WTC11 (cell line): ENCODE measurements at regions not wholly inside any gene's neighbourhood (a gene's known extent, or its start where the extent isn't known, plus 50 kb on each side); places are given as distances from the start of the nearest gene placed in this dataset.

ENCODE experiments used
- ATAC-seq: fragments of 200-7000 bp; cut with Tn5 transposase; 2 replicates; pipeline ENCODE4 v1.10.0; 2021; ENCODE audit warnings: mild to moderate bottlenecking, moderate library complexity
- CTCF ChIA-PET: fragments of 300-600 bp; sonication (Branson Sonifier 250); formaldehyde crosslinking; loops from one replicate; lab custom pipeline; 2021; ENCODE audit warnings: antibody characterized with exemption; lab: Charles Lee
- POLR2A ChIA-PET: fragments of 350-600 bp; sonication (Branson Sonifier 250); formaldehyde crosslinking; loops from one replicate; lab custom pipeline; 2021; ENCODE audit warnings: antibody characterized with exemption; lab: Charles Lee
- DNase-seq: peaks from one replicate; pipeline ENCODE4 v3.0.0; 2021; ENCODE audit warnings: low spot score
- H3K27ac Mint-ChIP-seq: 2 replicates; pipeline ENCODE4 v1.8.0; 2021; ENCODE audit warnings: mixed read lengths
- H3K27me3 Mint-ChIP-seq: 2 replicates; pipeline ENCODE4 v1.8.0; 2021; ENCODE audit warnings: low read depth, mild to moderate bottlenecking, moderate library complexity, mixed read lengths
- H3K36me3 Mint-ChIP-seq: 2 replicates; pipeline ENCODE4 v1.8.0; 2021; ENCODE audit warnings: mixed read lengths
- H3K4me1 Mint-ChIP-seq: 2 replicates; pipeline ENCODE4 v1.8.0; 2022; ENCODE audit warnings: mixed read lengths
- H3K4me3 Mint-ChIP-seq: 2 replicates; pipeline ENCODE4 v1.8.0; 2021; ENCODE audit warnings: mild to moderate bottlenecking, moderate library complexity, mixed read lengths
- H3K9me3 Mint-ChIP-seq: 2 replicates; pipeline ENCODE4 v1.8.0; 2021; ENCODE audit warnings: mixed read lengths
- E2F4 ChIP-seq: sonication (generic); formaldehyde crosslinking; IDR thresholded peaks from 2 replicates; pipeline ENCODE4 v1.8.1; 2022; ENCODE audit warnings: low read depth, mild to moderate bottlenecking, moderate library complexity, missing genetic modification reagents, borderline replicate concordance
- ELF4 ChIP-seq: sonication (generic); formaldehyde crosslinking; IDR thresholded peaks from 2 replicates; pipeline ENCODE4 v1.8.1; 2022; ENCODE audit warnings: low read depth, mild to moderate bottlenecking, moderate library complexity, missing genetic modification reagents
- GRHL2 ChIP-seq: fragments of 250-450 bp; sonication (Bioruptor Pico); IDR thresholded peaks from 2 replicates; pipeline ENCODE4 v1.8.0; 2022; ENCODE audit warnings: mild to moderate bottlenecking, moderate library complexity; ENCODE audit not compliant: insufficient replicate concordance, severe bottlenecking
- JAZF1 ChIP-seq: fragments of 250-450 bp; sonication (Bioruptor Pico); IDR thresholded peaks from 2 replicates; pipeline ENCODE4 v1.9.0; 2021; ENCODE audit warnings: moderate library complexity, mild to moderate bottlenecking, inconsistent platforms
- NFATC4 ChIP-seq: fragments of 250-450 bp; sonication (Bioruptor Pico); IDR thresholded peaks from 2 replicates; pipeline ENCODE4 v1.9.0; 2021; ENCODE audit warnings: mild to moderate bottlenecking
- NFYB ChIP-seq: sonication (generic); formaldehyde crosslinking; conservative IDR thresholded peaks from 2 replicates; pipeline ENCODE4 v1.8.0; 2022; ENCODE audit warnings: low read depth, missing genetic modification reagents
- SMAD4 ChIP-seq: sonication (generic); formaldehyde crosslinking; IDR thresholded peaks from 2 replicates; pipeline ENCODE4 v1.8.0; 2022; ENCODE audit warnings: mild to moderate bottlenecking, missing genetic modification reagents
- TEAD4 ChIP-seq: sonication (generic); formaldehyde crosslinking; IDR thresholded peaks from 2 replicates; pipeline ENCODE4 v1.8.0; 2022; ENCODE audit warnings: mild to moderate bottlenecking, missing genetic modification reagents
- ZNF121 ChIP-seq: sonication (generic); formaldehyde crosslinking; IDR thresholded peaks from 2 replicates; pipeline ENCODE4 v1.8.0; 2023; ENCODE audit warnings: missing genetic modification reagents
- ZNF671 ChIP-seq: fragments of 250-450 bp; sonication (Bioruptor Pico); IDR thresholded peaks from 2 replicates; pipeline ENCODE4 v1.8.0; 2021; ENCODE audit warnings: mild to moderate bottlenecking
- TF ChIP-seq, protein P1 (sequence below): sonication (generic); formaldehyde crosslinking; IDR thresholded peaks from 2 replicates; pipeline ENCODE4 v1.8.1; 2023; ENCODE audit warnings: mild to moderate bottlenecking, missing genetic modification reagents, moderate library complexity
- TF ChIP-seq, protein P2 (sequence below): sonication (generic); formaldehyde crosslinking; IDR thresholded peaks from 2 replicates; pipeline ENCODE4 v1.8.1; 2023; ENCODE audit warnings: mild to moderate bottlenecking, missing genetic modification reagents
- TF ChIP-seq, protein P3 (sequence below): sonication (generic); formaldehyde crosslinking; IDR thresholded peaks from 2 replicates; pipeline ENCODE4 v1.8.0; 2022; ENCODE audit warnings: mild to moderate bottlenecking, missing genetic modification reagents
- TF ChIP-seq, protein P4 (sequence below): sonication (generic); formaldehyde crosslinking; IDR thresholded peaks from 2 replicates; pipeline ENCODE4 v1.8.0; 2022; ENCODE audit warnings: missing genetic modification reagents
- TF ChIP-seq, protein P5 (sequence below): sonication (generic); formaldehyde crosslinking; IDR thresholded peaks from 2 replicates; pipeline ENCODE4 v1.8.0; 2022; ENCODE audit warnings: mild to moderate bottlenecking, missing genetic modification reagents
- TF ChIP-seq, protein P6 (sequence below): sonication (generic); formaldehyde crosslinking; IDR thresholded peaks from 2 replicates; pipeline ENCODE4 v1.8.1; 2023; ENCODE audit warnings: mild to moderate bottlenecking, missing genetic modification reagents
- TF ChIP-seq, protein P7 (sequence below): sonication (generic); formaldehyde crosslinking; IDR thresholded peaks from 2 replicates; pipeline ENCODE4 v1.8.1; 2023; ENCODE audit warnings: mild to moderate bottlenecking, missing genetic modification reagents, borderline replicate concordance

DNA sequence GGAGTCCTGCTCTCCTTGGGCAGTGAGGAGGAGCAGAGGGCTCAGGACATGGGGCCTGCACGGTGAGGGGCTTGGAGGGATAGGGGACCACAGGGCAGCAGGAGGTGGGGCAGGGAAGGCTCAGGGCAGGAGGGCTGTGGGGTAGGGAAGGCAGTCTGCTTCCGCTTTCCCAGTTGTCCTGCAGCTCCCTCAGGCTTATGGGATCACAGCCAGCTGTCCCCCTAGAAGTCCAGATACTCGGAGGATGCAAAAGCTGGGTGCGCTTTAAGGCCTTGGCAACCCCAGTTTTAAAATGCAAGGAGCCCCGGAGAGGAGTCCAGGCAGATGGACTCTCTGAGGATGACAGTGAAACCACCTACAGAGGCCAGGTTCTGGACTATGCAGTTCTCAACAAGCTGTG is 299.1 kb upstream of the FOXF1 start:
- CTCF ChIA-PET: no interaction called here

GRCh38 chr16:86211800-86212199 is 298.5 kb upstream of the FOXF1 start:
- ChIA-PET CTCF (no interaction called here), POLR2A (no interaction called here)
- Mint-ChIP-seq H3K27me3 (no peaks in the 10 kb centered on the region; the same call in 1 of the 2 replicates), H3K36me3 (peaks cover 5% of the 10 kb centered on the region), H3K27ac (no peak overlapping the region), H3K4me1 (peaks cover 12% of the 10 kb centered on the region), H3K4me3 (no peak overlapping the region), H3K9me3 (peaks cover 28% of the 10 kb centered on the region)
- no peak for TF ChIP-seq ZNF121 (CRISPR knock-in tag)
- TF ChIP-seq NFYB (CRISPR knock-in tag): no peak
- TF ChIP-seq GRHL2 (CRISPR knock-in tag): no peak
- TF ChIP-seq, protein P1, sequence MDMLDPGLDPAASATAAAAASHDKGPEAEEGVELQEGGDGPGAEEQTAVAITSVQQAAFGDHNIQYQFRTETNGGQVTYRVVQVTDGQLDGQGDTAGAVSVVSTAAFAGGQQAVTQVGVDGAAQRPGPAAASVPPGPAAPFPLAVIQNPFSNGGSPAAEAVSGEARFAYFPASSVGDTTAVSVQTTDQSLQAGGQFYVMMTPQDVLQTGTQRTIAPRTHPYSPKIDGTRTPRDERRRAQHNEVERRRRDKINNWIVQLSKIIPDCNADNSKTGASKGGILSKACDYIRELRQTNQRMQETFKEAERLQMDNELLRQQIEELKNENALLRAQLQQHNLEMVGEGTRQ (CRISPR knock-in tag): no peak
- no peak for TF ChIP-seq ZNF671 (CRISPR knock-in tag)
- TF ChIP-seq, protein P2, sequence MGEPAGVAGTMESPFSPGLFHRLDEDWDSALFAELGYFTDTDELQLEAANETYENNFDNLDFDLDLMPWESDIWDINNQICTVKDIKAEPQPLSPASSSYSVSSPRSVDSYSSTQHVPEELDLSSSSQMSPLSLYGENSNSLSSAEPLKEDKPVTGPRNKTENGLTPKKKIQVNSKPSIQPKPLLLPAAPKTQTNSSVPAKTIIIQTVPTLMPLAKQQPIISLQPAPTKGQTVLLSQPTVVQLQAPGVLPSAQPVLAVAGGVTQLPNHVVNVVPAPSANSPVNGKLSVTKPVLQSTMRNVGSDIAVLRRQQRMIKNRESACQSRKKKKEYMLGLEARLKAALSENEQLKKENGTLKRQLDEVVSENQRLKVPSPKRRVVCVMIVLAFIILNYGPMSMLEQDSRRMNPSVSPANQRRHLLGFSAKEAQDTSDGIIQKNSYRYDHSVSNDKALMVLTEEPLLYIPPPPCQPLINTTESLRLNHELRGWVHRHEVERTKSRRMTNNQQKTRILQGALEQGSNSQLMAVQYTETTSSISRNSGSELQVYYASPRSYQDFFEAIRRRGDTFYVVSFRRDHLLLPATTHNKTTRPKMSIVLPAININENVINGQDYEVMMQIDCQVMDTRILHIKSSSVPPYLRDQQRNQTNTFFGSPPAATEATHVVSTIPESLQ (CRISPR knock-in tag): no peak
- TF ChIP-seq JAZF1: no peak
- TF ChIP-seq, protein P3, sequence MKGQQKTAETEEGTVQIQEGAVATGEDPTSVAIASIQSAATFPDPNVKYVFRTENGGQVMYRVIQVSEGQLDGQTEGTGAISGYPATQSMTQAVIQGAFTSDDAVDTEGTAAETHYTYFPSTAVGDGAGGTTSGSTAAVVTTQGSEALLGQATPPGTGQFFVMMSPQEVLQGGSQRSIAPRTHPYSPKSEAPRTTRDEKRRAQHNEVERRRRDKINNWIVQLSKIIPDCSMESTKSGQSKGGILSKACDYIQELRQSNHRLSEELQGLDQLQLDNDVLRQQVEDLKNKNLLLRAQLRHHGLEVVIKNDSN (CRISPR knock-in tag): no peak
- TF ChIP-seq ELF4 (CRISPR knock-in tag): no peak
- no peak for TF ChIP-seq E2F4 (CRISPR knock-in tag)
- no peak for ATAC-seq
- no peak for DNase-seq

More for the DNA sequence above, 299.1 kb upstream of the FOXF1 start:
- H3K36me3 Mint-ChIP-seq: peaks cover 5% of the 10 kb centered on the region
- ATAC-seq: no peak
- POLR2A ChIA-PET: no interaction called here
- no peaks in the 10 kb centered on the region; the same call in 1 of the 2 replicates for H3K27me3 Mint-ChIP-seq
- TF ChIP-seq NFATC4 (CRISPR knock-in tag) (no peak), GRHL2 (CRISPR knock-in tag) (no peak), TEAD4 (no peak), SMAD4 (CRISPR knock-in tag) (no peak)
- TF ChIP-seq, protein P4, sequence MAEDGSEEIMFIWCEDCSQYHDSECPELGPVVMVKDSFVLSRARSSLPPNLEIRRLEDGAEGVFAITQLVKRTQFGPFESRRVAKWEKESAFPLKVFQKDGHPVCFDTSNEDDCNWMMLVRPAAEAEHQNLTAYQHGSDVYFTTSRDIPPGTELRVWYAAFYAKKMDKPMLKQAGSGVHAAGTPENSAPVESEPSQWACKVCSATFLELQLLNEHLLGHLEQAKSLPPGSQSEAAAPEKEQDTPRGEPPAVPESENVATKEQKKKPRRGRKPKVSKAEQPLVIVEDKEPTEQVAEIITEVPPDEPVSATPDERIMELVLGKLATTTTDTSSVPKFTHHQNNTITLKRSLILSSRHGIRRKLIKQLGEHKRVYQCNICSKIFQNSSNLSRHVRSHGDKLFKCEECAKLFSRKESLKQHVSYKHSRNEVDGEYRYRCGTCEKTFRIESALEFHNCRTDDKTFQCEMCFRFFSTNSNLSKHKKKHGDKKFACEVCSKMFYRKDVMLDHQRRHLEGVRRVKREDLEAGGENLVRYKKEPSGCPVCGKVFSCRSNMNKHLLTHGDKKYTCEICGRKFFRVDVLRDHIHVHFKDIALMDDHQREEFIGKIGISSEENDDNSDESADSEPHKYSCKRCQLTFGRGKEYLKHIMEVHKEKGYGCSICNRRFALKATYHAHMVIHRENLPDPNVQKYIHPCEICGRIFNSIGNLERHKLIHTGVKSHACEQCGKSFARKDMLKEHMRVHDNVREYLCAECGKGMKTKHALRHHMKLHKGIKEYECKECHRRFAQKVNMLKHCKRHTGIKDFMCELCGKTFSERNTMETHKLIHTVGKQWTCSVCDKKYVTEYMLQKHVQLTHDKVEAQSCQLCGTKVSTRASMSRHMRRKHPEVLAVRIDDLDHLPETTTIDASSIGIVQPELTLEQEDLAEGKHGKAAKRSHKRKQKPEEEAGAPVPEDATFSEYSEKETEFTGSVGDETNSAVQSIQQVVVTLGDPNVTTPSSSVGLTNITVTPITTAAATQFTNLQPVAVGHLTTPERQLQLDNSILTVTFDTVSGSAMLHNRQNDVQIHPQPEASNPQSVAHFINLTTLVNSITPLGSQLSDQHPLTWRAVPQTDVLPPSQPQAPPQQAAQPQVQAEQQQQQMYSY (CRISPR knock-in tag): no peak
- TF ChIP-seq, protein P5, sequence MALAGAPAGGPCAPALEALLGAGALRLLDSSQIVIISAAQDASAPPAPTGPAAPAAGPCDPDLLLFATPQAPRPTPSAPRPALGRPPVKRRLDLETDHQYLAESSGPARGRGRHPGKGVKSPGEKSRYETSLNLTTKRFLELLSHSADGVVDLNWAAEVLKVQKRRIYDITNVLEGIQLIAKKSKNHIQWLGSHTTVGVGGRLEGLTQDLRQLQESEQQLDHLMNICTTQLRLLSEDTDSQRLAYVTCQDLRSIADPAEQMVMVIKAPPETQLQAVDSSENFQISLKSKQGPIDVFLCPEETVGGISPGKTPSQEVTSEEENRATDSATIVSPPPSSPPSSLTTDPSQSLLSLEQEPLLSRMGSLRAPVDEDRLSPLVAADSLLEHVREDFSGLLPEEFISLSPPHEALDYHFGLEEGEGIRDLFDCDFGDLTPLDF (CRISPR knock-in tag): no peak
- TF ChIP-seq, protein P6, sequence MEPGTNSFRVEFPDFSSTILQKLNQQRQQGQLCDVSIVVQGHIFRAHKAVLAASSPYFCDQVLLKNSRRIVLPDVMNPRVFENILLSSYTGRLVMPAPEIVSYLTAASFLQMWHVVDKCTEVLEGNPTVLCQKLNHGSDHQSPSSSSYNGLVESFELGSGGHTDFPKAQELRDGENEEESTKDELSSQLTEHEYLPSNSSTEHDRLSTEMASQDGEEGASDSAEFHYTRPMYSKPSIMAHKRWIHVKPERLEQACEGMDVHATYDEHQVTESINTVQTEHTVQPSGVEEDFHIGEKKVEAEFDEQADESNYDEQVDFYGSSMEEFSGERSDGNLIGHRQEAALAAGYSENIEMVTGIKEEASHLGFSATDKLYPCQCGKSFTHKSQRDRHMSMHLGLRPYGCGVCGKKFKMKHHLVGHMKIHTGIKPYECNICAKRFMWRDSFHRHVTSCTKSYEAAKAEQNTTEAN (CRISPR knock-in tag): no peak
- TF ChIP-seq, protein P7, sequence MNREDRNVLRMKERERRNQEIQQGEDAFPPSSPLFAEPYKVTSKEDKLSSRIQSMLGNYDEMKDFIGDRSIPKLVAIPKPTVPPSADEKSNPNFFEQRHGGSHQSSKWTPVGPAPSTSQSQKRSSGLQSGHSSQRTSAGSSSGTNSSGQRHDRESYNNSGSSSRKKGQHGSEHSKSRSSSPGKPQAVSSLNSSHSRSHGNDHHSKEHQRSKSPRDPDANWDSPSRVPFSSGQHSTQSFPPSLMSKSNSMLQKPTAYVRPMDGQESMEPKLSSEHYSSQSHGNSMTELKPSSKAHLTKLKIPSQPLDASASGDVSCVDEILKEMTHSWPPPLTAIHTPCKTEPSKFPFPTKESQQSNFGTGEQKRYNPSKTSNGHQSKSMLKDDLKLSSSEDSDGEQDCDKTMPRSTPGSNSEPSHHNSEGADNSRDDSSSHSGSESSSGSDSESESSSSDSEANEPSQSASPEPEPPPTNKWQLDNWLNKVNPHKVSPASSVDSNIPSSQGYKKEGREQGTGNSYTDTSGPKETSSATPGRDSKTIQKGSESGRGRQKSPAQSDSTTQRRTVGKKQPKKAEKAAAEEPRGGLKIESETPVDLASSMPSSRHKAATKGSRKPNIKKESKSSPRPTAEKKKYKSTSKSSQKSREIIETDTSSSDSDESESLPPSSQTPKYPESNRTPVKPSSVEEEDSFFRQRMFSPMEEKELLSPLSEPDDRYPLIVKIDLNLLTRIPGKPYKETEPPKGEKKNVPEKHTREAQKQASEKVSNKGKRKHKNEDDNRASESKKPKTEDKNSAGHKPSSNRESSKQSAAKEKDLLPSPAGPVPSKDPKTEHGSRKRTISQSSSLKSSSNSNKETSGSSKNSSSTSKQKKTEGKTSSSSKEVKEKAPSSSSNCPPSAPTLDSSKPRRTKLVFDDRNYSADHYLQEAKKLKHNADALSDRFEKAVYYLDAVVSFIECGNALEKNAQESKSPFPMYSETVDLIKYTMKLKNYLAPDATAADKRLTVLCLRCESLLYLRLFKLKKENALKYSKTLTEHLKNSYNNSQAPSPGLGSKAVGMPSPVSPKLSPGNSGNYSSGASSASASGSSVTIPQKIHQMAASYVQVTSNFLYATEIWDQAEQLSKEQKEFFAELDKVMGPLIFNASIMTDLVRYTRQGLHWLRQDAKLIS (CRISPR knock-in tag): no peak
- no peak for DNase-seq
- H3K4me1 Mint-ChIP-seq: peaks cover 12% of the 10 kb centered on the region
- no peak overlapping the region for H3K27ac Mint-ChIP-seq
- no peak overlapping the region for H3K4me3 Mint-ChIP-seq
- H3K9me3 Mint-ChIP-seq: peaks cover 28% of the 10 kb centered on the region
